HuH-7 (cell line): ENCODE measurements at regions not wholly inside any gene's neighbourhood (a gene's known extent, or its start where the extent isn't known, plus 50 kb on each side); places are given as distances from the start of the nearest gene placed in this dataset.
"Not testable (repeated sequence)": the region's sequence is repeated elsewhere in the genome, so short reads cannot be mapped to it uniquely, and the experiment has no call there.

Experiments
- DNase-seq: peaks from one replicate; pipeline ENCODE4 v3.0.0; 2011; ENCODE audit warnings: low spot score

DNA sequence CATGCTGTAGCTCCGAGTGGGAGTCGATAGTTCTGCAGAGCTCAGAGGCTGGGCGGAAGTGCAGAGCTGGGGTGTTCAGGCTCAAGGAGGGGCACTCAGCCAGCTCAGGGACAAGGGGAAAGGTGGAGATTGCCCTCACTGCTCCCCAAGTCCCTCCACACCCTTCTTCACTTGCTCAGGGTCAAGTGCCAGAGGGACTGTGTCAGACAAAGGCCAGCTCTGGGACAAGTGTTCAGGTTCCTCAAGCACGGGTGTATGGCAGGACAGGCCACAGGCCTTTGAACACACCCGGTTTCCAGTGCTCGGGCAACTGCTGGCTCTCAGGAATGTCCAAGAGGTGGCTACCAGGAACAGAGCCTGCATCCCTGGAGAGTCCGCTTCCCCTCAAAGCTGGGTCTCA lies 293.0 kb upstream of the PODXL start:
- DNase-seq = no peak

GRCh38 chr7:131848033-131848432 lies 291.6 kb upstream of the PODXL start:
- no peak for DNase-seq

- DNase-seq = no peak
Observed at GRCh38 chr7:131845573-131846314, 289.3 kb upstream of the PODXL start.

GRCh38 chr7:131844369-131844768 lies 287.9 kb upstream of the PODXL start:
- DNase-seq = no peak

DNA sequence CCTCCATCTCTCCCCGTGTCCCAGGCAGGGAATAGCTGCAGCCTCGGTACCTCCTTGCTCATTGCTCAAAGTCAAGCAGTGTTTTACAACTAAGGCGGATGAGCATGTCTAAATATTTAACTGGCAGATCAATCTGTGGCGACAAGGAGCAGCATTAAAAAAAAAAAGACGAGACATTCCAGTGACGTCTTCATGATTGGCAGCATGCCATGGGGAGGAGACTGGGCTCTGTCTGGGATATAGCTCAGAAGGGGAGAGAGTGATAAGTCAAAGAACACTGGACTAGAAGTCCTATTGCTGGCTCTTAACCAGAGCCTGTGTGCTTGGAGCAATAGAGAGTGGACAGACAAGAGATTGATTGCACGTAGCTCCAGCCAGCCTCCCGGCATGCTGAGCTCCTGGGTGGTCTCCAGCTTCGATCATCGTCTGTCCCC lies 287.5 kb upstream of the PODXL start:
- no peak for DNase-seq

DNA sequence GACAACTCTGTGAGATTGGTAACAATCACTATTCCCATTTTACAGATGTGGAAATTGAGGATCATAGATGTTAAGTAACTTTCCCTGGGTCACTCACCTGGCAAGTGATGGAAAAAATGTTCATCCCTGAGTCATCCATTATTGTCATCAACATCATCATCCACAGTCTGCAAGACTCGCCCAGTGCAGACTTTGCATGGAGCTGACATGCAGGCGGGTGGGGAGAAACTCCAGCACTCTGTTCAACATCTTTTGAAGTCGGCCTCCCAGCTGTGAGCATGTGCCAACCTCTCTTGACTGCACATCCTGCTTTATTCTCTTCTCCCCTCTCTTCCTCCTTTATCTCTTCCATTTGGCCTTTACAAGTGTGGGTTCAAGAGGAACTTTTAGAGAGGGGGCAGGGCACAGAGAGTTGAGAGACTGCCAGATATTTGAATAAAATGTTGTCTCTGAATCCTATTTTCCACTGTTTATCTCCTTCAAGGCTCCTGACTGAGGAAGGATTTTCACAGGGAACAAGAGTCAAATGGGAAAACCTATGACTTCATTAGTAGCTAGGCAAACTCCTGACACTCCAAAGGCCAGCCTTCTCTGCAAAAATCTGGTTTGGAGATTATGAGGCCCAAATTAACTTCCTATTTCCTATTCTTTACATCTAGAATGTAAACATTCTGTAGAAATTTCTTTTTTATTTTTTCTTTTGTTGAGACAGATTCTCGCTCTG lies 283.7 kb upstream of the PODXL start:
- no peak for DNase-seq

GRCh38 chr7:131836733-131837132 lies 280.3 kb upstream of the PODXL start:
- DNase-seq = no peak

DNA sequence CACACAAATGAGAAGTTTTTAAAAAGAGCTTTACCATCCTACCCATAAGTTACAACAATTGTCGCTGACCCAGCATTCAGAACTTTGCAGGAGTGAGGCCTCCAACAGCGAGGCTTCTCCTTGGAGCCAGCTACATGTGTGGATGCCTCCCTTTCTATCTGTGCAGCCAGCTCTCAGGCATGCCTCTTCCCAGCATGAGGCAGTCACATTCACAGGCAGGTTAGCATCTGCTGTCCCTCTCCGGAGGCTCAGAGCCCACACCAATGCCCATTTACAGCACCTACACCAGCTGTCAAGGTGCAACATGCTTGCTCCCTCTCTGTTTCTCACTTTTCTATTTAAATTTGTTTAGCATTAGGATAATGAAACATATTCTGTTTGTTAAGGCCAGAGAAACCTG lies 278.7 kb upstream of the PODXL start:
- no peak for DNase-seq

DNA sequence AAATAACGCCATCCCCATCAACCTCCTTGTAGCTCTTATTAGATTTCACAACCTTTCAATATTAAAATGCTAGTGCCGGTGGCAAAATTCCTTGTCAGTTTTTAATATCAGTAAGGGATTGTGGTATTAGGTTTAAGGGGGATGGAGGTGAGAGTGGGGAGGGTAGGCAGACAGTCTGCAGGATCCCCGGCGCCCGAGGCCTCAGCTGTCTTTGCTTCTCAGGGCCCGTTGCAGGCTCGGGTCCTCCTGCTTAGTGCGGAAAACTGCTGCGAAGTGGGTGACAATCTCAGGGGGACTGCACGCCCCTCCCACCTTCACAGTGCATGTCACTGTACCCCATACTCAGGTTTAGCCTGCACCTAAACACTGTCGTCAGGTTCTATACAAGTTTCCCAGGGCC lies 274.3 kb upstream of the PODXL start:
- DNase-seq = no peak

DNA sequence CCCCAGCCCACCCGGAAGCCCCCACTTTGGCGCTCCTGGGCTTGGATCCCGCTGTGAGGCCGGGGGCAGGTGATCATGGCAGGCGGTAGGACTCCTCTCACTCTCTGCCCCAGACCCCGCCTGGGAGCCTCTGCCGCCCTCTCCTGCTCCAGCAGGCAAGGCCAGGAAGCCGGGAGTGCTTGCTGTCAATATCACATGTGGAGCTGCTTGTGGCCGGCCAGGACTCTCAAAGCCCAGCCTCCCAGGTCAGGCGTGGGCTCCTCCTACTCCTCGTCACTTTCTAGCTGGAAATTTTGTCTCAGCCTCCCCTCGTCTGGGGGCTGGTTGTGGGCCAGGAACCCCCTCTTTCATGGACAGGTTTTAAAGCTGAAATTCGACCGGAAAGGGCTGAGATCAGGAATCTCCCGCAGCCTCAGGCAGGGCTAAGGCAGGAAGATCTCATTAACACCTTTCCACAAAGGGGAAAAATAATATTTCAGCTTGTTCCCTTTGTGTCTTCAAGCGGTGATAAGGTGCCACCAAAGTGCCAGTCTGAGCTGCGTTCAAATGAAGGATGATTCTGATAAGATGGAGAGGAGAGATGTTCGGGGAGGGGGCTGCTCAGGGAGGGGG lies 273.6 kb upstream of the PODXL start:
- DNase-seq = no peak

- no peak for DNase-seq
Observed at GRCh38 chr7:131827421-131827820, 271.0 kb upstream of the PODXL start.

DNA sequence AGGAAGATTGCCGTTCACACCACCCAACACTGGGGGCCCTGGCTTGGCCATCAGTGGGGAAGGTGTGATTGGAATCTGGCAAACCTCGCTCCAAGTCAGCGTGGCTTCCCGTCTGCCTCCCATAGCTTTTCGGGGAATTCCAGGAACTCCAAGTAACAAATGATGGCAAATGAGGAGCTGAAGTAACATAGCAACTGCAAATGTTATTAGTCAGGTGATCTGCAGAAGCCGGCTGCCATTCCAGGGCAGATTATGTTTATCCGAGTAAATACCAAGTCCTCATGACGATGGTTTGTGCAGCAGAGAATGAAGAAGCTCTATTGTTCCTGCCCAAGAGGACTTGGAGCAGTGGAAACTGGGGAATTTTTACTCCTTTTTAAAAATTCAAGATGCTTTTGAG lies 270.5 kb upstream of the PODXL start:
- DNase-seq = no peak

GRCh38 chr7:131823961-131824440 lies 267.6 kb upstream of the PODXL start:
- DNase-seq = not testable (repeated sequence)

DNA sequence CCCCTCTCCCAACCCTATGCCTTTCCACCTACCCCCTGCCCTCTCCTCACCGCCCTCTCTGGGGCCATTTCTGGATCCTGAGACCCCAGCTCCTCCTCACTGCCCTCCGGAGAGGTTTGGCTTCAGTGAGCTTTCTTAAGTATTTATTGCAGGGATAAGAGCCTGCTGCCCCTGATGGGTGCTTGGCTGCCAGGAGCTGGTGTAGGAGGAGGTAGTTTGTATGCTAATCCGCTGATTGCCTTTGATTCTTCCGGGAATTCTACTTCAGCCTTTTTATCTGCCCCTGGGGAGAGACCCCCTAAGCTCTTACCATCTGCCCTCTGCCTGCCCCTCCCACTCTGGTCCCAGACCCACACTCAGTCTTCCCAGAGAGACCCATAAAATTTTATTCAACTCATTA lies 263.5 kb upstream of the PODXL start:
- DNase-seq = no peak

DNA sequence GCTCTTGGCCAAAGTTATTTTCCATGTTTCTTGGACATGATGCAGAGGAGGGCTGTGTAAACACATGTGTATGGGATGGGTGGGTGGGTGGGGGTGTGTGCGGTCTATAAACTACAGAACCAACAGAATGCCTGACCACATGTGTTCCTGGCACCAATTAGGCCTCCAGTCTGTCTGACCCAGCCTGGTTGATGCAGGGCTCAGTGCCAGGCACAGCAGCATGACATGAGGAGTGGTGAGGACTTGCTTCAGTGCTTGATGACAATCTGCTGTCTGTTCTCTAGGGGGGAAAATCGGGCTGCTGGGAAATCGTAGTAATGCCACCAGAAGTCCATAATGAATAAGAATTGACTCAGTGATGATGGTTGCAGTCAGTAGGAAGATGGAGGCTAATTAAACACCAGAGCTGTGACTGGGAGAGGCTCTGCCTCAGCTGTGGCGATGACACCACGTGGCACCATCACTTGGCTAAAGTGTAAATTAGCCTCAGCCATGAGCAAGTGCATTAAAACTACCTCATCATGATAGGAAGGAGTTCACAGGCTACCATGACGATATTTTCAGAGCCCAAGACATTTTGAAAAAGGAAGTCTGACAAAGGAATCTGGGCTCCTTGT lies 260.1 kb upstream of the PODXL start:
- DNase-seq = no peak

GRCh38 chr7:131808736-131809135 lies 252.3 kb upstream of the PODXL start:
- DNase-seq = no peak

- not testable (repeated sequence) for DNase-seq
Observed at GRCh38 chr7:131808156-131808555, 251.7 kb upstream of the PODXL start.

GRCh38 chr7:131803816-131804215 lies 247.4 kb upstream of the PODXL start:
- no peak for DNase-seq

- DNase-seq = no peak
Observed at GRCh38 chr7:131802195-131802864, 245.9 kb upstream of the PODXL start.

GRCh38 chr7:131800531-131800930 lies 244.1 kb upstream of the PODXL start:
- DNase-seq = no peak

GRCh38 chr7:131800008-131800407 lies 243.6 kb upstream of the PODXL start:
- no peak for DNase-seq

DNA sequence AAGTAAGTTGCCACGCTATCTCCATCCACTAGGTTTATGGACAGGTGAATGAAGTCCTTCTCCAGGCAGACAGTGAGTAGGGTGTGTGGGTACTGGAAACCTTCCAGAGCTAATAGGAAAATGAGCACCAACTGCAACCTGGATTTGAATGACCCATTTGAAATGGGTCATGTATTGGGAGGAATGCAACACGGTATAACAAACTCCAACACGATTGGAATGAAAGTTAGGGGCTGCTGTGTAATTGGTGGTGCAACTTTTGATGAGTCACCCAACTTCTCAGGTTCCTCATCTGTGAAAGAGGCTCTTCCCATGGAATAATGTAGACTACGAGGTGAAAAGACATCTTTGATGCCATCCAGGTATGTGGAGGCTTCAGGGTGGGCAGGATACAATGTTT lies 241.4 kb upstream of the PODXL start:
- DNase-seq = no peak
